Effector CD4-positive, alpha-beta T cell (primary cell): ENCODE measurements at regions not wholly inside any gene's neighbourhood (a gene's known extent, or its start where the extent isn't known, plus 50 kb on each side); places are given as distances from the start of the nearest gene placed in this dataset.
"Not testable (repeated sequence)": the region's sequence is repeated elsewhere in the genome, so short reads cannot be mapped to it uniquely, and the experiment has no call there.

ENCODE experiments used
- DNase-seq: peaks from one replicate; pipeline ENCODE4 v3.0.0-alpha.2; 2020

DNA sequence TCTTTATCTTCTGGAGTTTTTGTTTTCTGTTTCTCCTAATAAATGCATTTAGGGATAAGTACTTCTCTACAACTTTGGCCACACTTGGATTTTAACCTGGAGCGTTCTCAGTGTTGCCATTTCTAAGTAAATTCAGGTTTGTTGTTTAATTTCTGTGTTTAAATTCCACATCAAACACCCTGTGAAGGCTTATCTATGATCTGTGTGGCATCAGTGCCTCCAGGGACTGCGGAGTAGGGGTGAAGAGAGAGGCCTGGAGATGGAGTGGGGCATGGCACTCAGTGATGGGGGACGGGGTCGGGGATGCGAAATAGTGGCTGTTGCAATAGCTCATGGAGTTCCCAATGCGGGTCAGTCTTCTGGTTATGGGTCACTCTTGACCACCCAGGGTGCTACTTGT lies 294.8 kb downstream of the HS3ST3B1 start:
- DNase-seq = no peak

DNA sequence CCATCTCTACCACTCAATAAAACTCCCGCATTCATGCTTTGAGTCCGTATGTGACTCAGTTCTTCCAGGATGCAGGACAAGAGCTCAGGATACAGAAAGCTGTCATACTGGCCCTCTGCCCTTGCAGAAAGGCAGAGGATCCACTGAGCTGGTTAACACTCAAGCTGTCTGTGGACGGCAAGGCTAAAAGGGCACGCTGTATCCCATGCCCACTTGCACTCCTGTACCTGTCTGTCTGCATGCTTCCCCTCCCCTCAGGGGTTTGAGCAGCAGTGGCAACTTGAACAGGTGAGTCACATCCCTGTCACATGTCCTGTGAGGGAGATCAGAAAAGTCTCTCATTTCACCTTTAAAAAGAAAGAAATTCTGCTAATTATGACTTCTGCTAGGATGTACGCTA lies 293.8 kb downstream of the HS3ST3B1 start:
- no peak for DNase-seq

DNA sequence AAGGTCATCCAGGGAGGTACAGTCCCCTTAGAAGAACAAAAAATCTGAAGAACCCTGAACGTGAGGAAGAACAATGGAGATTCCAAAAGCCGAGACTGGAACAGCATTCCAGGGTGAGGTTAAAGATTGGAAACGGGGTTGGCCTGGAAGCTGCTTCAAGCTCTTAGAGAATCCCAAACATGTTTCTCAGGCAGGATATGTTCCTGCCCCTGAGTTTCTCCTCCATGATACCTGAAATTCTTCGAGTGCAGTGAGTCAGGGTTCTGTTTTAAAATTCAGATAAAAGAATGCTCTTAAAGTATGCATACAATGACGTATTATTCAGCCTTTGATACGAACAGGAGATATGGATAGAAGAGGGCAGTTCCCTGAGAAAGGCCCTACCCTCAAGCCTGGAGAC lies 293.1 kb downstream of the HS3ST3B1 start:
- DNase-seq = no peak

DNA sequence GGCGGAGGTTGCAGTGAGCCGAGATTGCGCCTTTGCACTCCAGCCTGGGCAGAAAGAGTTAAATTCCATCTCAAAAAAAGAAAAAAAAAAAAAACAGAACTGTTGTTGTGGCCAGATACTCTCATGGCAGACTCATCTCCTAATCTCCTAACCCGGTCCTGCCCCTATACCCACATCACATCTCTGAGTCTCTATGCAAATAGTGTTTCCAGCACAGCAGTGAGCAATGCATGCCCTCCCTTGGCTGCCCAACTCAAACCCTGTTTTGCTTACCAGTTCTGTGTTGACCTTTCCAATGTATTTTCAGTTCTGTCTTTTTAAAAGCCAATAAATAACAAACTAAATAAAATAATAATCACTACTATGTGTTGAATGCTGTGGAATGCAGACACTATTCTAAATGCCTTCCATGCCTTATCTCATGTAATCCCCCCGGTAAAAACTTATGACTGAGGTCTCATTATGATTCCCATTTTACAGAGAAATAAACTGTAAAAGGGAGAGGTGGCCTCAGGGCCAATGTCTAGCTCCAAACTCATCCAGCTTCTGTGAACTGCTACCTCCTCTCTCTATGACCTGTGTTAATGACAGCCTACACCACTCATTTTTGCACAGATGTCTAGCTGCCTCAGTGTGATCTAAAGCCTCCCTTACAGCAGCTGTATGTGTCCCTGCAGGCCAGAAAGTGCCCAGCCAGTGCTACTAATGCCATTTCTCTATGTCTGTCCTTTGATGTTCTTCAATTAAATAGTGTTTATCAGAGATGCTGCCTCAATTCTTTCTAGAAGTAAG lies 289.8 kb downstream of the HS3ST3B1 start:
- no peak for DNase-seq

DNA sequence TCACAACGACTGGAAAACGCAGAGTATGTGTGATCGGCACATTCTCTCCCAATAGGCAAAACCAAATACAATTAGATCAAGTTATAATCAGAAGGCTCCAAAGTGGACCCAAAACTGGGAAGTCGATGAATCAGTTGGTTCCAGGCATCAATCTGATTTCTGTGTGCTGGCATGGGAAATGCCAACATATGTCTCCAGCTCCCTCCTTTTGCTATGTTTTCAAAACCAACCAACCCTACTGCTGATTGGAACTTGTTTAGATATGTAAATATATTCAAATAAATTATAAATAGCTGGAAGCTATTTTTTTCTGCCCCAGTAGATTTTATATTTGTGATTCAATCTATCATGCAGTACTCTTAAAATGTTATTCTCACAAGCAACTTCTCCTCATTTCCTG lies 284.2 kb downstream of the HS3ST3B1 start:
- no peak for DNase-seq

DNA sequence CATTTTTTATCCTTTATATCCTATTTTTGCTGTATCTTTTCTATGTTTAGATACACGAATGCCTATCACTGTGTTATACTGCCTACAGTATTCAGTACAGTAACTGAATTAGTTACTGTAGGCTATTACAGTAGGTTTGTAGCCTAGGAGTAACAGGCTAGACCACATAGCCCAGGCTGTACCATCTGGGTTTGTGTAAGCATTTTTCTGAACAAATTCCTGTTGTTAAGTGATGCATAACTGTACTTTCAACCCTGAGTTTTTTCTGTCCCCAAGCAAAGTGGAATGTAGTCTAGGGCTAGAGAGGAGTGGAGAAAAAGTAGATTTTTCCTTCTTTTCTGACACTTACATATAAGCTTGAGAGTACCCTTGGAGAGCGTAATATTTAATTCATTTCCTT lies 282.1 kb downstream of the HS3ST3B1 start:
- no peak for DNase-seq

DNA sequence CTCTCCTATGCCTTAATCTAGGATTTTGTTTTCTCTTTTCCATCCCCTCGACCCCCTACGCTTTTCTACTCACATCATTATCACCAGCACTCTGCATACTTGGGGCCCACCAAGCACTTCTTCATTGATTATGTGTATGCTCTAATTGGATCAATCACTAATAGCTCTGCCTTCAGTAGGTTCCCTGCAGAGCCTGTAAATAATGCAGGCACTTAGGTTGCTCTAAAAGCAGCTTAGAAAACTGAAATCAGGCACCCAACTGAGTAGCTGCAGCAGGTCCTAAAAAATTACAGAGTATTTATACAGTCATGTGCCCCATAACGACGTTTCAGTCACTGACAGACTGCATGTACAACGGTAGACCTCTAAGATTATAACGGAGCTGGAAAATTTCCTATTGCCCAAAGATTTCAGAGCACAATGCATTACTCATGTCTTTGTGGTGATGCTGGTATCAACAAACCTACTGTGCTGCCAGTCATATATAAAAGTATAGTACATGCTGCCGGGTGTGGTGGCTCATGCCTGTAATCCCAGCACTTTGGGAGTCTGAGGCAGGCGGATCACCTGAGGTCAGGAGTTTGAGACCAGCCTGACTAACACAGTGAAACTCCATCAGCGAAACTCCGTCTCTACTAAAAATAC lies 280.4 kb downstream of the HS3ST3B1 start:
- no peak for DNase-seq

DNA sequence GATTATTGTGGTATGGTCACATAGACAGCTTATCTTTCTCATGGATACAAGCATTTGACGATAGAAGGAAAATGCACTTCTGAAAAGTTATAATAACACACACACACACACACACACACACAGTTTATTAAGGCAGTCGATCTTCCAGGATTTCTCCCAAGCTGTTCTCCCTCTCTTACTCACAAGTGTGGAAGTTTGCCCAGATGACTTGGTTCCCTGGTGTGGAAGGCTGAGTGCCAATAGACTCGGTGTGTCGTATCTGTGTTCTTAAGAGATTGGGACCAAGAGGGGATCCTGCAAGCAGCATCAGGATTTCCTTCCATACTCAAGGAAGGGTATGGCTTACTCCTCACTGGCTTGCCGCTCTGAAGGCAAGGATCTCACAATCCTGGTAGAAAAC lies 279.6 kb downstream of the HS3ST3B1 start:
- no peak for DNase-seq

DNA sequence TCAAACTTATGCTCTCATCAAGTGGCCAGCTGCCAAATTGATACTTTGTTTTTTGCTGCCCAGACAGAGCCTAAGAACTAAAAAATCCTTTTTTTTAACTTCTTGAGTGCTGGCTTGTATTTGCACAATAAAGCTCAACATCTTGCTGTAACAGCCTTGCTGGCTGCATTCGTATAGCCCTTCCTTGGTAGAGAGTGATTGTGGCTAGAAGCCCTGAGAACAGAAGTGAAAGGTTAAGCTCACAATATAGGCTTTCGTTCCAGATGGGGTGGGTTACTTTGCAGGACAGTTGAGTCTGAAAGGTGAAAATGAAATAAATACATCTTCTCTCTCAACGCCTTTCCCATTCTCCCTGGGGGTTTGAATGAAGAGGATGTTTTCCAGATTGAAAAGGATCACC lies 278.8 kb downstream of the HS3ST3B1 start:
- no peak for DNase-seq

DNA sequence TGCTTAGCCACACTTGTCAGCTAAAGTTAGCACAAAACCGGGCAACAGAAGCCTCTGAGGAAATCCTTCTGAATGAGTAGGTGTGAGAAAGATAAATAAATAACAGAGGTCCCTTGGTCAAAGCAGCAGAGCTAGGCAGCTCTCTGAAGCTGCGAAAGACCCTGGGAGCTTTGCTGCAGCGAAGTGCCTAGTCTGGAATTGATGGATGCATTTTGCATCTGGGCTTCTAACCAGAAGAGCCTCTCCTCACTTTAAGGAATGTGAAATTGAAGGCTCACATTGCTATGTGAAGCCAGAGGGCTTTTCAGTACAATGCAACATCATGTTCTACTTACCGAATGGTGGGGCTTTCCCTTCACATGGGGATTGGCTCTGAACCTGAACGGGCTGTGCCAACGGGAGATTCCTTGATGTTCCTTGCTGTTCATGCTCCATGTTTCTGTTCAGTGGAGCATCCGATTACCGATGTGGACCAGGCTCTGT lies 274.6 kb downstream of the HS3ST3B1 start:
- no peak for DNase-seq

DNA sequence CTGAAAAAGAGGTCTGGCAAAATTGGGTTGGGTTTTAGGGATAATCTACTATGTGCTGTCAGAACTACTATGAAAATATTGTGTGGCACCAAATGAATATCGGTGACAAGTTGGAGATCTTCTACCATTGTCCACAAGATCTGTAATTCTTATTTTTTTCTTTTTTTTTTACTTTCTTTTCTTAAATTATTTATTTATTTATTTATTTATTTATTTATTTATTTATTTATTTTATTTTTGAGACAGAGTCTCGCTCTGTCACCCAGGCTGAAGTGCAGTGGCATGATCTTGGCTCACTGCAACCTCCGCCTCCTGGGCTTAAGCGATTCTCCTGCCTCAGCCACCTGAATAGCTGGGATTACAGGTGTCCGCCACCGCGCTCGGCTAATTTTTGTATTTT lies 259.4 kb downstream of the HS3ST3B1 start:
- not testable (repeated sequence) for DNase-seq

DNA sequence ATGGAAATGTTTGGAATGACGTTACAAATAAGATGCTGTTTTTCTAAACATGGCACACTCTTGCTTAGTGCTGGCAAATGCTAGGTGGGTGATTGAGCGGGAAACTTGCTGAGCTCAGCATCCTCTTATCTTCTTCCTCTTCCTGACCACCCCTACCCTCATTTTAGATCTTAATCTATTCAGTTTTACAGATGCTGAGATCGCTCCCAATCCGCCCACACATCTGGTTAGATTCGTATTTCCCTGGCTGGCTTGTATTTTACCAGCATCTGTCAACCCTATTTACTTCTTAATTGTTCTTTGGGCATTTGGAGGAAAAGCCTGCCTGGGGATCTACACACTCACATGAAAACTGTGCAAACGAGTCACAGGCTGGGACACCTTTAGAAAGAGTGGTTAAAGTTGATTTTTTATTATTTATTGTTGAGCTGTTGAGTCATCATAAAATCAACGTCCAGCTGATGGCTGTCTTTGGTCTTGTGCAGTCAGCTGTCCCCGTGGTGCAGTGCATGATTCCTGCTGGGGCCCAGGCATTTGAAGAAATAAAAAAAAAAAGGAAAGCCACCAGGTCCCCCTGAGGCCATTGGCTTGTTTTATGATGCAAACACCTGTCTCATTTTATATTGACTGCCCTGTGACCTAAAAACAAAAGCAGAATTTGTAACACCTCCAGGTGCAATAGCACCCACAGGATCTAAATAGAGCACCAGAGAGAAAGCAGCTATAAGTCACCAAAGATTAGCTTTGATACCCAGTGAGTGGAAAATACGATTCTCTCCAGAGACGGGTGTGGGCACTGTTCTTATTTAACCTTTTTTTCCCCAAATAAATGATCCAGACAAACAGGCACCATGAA lies 258.6 kb downstream of the HS3ST3B1 start:
- no peak for DNase-seq

DNA sequence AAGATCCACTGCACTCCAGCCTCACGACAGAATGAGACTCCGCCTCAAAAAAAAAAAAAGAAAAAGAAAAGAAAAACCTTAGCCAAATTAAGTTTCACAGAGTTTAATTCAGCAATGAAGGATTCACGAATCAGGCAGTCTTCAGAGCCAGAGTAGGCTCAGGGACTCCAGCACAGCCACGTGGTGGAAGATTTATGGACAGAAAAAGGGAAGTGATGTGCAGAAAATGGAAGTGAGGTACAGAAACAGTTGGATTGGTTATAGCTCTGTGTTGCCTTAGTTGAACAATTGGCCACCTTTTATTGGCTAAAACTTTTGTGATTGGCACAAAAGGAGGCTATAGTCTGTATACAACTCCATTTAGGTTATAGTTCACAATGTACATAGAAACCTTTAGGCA lies 256.6 kb downstream of the HS3ST3B1 start:
- no peak for DNase-seq

DNA sequence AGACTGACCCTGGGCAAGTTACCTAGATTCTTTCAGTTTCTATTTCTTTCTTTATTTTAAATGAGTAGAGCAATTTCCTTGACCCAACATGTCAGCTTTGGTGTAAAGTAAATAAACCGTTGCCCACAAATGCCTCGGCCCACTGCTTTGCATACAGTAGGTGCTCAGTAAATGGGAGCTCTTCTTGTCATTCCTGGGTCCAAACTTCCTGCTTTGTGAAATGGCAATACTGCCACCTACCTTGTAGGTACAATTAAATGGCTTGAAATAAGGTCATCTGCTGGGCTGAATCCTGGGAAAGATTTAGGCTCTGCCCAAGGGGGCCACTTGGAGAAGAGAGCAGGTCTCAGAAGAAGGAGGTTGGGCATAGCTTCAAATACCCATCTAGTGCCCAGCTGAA lies 253.0 kb downstream of the HS3ST3B1 start:
- DNase-seq = no peak

DNA sequence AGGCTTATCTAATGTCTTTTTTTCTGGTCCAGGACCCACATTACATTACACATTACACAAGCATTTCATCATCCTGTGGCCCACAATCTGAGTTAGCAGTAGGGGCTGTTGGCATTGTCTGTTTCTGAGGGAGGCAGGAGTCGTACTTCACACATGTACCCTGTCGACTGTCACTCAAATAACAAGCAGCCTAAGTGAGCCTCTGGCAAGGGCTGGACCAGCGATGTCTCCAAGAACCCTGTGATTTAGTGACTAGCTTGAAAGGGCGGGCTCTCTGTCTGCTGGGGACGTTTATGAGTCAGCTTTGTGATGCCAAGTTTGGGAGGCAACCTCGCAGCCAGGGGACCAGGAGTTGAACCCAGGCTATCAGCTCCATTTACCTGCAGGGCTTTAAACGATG lies 251.4 kb downstream of the HS3ST3B1 start:
- DNase-seq = no peak

DNA sequence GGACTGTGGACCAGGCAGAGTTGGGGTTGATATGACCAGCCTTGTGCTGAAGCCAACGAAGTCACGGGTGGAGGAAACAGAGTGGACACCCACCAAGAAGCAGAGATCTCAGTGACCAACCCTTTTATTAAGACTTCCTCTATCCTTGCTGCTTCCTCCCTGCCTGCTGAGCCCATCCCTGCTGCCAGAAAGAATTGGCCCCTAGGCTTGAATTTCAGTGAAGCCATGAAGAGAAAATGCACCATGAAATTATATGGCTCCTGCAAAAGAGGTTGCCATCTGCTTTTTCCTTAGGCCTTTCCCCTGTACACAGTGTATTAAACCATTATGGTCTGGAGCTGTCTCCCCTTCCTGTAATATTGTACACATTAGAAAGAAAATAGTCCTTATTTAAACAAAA lies 246.7 kb downstream of the HS3ST3B1 start:
- DNase-seq = no peak

DNA sequence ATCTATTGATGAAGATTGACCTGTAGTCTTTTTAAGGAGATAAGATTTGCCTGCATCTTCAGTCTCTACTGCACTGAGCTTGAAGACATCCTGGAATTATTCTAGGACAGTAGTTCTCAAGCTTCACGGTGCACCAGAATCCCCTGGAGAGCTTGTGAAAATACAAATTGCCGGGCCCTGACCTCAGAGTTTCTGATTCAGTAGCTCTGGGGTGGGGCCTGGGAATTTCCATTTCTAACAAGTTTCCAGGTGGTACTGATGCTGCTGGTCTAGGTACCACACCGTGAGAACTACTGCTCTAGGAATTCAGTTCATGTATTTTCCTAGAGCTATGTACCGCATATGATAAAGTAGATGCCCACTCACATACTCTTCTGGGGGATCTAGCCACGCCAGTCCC lies 246.1 kb downstream of the HS3ST3B1 start:
- DNase-seq = no peak

DNA sequence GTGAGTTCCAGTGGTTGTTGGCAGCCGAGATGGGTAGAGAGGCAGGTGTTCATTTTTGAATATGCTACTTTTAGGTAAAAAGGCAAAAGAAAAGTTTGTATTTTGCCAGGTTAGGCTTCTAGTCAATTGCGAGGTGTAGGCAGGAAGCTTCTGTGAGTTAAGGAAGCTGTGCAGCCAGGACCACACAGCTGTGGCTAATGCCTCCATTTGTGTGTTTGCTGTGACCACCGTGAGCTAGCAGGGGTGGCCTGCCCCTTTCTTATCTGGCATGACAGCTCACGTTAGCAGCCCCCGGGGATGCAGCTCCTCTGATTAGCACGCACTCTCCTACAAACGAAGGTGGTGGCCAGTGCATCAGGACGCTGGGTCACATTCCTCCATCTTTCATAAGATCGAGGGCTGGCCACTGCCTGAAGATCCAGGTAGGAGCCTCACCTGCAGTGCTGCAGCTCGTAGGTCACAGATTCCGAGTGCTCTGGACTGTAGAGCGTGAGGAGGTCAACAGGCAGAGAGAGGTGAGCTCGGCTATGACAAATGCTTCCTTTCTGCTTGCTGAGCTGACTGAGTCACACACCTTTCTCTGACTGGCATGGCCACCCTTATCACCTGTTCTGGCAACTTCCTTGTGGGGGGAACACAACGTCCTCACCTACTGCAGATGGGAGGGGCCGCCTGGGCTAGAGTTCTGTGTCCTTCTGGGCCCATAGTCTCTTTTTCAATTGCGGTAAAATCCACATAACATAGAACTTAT lies 244.4 kb downstream of the HS3ST3B1 start:
- no peak for DNase-seq

DNA sequence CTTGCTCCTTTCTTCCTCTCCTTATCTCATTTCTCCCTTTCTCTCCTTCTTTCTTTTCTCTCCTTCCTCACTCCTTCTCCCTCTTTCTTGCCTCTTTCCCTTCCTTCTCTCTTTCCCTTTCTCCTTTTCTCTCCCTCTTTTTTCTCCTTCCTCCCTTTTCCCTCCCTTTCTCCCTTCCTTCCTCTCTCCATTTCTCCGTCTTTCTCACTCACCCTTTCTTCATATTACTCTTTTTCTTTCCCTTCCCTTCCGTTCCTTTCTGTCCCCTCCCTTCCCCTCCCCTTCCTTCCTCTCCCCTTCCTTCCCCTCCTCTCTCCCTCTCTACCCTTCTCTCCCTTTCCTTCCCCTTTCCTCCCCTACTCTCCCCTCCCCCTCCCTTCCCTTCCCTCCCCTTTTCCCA lies 240.8 kb downstream of the HS3ST3B1 start:
- no peak for DNase-seq

DNA sequence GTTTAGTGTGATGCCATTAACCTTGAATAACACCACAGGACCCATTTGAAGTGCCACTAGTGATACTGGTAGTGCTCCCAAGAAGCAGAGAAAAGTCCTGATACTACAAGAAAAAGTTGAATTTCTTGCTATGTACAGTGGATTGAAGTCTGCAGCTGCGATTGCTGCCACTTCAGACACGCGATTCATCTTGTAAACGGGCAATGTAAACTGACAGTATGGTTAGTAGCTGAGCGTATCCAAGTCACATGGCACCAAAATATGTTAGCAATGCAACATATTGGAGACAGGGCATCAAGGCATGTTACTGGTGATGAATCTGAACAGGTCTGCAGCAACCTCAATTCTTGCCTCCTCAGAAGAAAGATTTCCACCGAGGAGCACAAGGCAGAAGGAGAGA lies 238.9 kb downstream of the HS3ST3B1 start:
- DNase-seq = no peak

DNA sequence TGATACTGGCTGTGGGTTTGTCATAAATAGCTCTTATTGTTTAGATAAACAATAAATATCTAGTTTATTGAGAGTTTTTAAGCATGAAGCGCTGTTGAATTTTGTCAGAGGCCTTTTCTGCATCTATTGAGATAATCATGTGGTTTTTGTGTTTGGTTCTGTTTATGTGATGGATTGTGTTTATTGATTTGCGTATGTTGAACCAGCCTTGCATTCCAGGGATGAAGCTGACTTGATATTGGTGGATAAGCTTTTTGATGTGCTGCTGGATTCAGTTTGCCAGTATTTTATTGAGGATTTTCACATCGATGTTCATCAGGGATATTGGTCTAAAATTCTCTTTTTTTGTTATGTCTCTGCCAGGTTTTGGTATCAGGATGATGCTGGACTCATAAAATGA lies 231.4 kb downstream of the HS3ST3B1 start:
- not testable (repeated sequence) for DNase-seq

DNA sequence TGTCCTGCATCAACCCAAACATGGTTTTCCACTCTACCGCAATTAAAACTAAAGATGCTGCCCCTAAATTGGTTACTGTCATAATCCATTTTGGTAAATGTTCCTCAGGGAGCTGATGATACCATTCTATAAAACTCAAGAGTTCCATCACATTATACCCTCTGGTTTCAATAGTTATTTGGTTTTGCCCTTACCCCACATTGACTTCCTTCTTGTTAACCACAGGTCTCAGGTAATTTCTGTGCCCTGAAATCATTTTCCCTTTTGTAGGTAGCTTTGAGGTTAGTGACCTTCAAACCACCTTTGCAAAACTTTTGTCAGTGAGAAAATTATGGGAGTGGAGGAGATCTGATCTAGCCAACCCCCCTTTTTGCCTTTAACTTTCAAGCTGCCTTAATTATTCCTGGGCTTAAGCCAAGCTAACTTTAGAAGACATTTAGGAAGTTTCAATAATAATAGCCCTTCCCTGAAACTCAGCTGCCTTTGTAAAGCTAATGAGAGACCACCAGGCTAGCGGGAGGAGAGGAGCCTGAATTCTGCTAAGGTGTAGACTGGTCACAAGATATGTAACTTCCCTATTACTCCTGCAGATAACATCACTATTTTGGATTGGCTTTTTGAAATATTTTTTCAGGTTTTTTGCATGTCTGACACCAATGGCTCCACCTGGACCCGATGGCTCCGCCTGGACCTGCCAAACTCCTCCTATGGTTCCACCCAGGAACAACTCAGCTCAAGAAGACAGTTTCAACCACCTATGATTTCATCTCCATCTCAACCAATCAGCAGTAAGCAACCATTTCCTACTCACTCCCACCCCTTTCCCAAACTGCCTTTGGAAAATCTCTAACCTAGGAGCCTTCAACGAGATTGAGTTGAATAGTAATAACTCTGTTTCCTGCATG lies 224.9 kb downstream of the HS3ST3B1 start:
- no peak for DNase-seq
